GM21360 (cell line): ENCODE measurements at regions not wholly inside any gene's neighbourhood (a gene's known extent, or its start where the extent isn't known, plus 50 kb on each side); places are given as distances from the start of the nearest gene placed in this dataset.

ENCODE experiments used
- ATAC-seq: cut with Tn5 transposase; IDR thresholded peaks from one replicate; pipeline ENCODE4 v1.9.1; 2021; ENCODE audit warnings: mild to moderate bottlenecking, moderate library complexity; ENCODE audit not compliant: unreplicated experiment

DNA sequence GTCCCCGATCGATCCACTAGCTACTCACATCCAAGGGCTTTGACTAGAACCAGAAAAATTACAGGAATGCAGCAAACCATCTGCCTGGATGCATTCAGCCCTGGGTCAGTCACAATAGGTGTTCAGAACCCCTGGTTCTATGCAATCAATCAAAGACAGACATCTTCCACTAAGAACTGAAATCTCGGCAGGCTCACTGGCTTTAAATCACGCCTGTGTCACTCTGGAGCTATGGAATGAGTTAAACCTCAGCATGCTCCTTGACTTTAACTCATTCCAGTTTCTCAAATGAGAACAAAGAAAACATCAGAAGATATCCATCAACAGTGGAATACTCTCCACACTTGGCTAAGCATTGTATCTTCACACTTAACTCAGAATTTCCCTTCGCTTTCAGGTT is 68.1 kb upstream of the SPTBN1 start:
- no peak for ATAC-seq

GRCh38 chr2:54392555-54393324 is 63.4 kb upstream of the SPTBN1 start:
- no peak for ATAC-seq

DNA sequence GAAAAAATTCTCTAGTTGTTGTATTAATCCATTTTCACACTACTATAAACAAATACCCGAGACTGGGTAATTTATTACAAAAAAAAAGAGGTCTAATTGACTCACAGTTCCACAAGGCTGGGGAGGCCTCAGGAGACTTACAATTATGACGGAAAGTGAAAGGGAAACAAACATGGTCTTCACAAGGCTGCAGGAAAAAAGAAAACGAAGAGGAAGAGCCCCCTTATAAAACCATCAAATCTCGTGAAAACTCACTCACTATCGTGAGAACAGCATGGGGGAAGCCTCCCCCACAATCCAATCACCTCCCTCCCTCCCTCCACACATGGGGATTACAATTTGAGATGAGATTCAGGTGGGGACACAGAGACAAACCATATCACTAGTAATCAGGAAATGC is 61.7 kb upstream of the SPTBN1 start:
- peak; percentile 79 for ATAC-seq

DNA sequence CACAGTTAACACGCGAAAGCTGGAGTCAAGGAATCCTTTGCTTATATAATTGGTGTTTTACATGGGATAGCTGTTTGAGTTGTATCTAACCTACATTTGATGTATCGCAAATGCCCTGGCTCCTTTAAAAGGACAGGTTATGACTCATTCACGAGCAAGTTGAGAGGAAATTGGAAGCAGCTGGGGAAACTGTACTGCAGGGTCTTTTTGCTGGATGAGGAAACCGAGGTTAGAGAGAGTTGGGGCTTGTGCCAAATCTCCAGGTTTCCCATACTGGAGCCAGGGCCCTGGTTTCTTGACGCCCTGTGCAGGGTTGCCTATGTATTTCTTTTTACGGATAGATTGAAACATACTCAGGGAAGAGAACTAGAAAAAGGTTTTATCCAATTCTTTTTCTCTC is 60.0 kb upstream of the SPTBN1 start:
- no peak for ATAC-seq

DNA sequence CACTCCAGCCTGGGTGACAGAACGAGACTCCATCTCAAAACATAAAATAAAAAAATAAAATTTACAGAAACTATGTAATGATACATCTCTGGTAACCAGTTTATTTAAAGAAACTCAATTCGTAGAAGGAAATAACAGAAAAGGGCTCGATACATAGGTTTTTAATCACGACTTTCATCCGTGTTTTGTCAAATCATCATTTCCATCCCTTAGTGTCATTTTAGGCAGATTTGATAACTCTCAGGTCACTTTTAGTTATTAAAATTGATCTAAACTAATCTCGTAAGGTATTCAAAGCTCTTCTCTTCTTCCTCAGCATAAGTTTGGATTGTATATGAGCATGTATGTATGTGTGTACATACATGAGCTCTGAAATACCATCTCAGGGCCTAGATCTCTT is 59.3 kb upstream of the SPTBN1 start:
- ATAC-seq, result no peak

- ATAC-seq, result no peak
Measured at GRCh38 chr2:54397426-54397825, 58.7 kb upstream of the SPTBN1 start.

DNA sequence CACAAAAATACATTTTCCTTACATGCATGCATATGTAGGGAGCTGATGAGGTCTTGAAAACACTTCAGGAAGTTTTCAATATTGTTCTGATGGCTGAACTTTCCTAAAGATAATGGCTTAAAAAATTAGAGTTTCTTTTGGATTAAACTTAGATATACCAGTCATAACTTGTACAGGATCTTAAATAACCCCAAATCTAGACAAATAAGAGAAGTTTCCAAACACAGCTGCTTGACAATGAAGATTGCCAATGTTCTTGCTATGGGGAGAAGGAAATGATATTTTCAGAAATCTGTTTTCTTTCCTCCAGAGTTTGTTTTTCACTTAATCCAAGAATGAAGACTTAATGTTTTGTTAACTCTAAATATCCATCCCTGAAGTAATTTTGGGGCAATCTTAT is 54.6 kb upstream of the SPTBN1 start:
- no peak for ATAC-seq

GRCh38 chr2:54402350-54402749 is 53.8 kb upstream of the SPTBN1 start:
- no peak for ATAC-seq

DNA sequence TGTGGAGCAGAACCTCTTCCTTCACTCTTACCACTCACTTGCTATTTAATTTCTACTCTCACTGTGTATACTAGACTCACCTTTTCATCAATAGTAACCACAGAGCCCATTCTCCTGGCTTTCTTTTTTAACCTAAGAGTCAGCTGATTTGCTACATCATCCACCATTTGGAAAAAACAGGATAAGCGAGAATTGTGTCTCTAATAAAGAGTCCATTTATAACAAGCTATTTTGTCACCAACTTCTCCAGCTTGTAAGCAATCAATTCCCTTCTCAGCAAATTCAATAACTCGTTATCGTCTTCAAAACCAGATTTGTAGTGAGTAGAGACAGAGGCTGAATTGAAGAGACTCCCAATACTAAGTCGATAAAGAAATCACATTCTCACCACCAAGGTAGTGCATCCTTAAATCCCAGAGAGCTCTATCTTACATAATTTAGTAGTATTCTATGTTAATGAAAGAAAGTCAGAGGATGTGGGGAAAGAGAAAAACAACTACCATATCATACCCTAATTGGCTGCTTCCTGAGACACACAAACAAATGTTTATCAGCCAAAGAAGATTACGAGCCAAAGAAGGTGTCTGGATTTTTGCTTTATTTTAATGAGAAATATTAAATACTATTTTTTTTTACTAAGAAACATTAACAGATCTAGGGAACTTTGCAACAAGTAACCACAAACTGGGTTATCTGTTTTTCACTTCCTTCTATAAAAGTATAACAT is 52.5 kb upstream of the SPTBN1 start:
- ATAC-seq, result no peak

GRCh38 chr2:54404270-54404669 is 51.9 kb upstream of the SPTBN1 start:
- no peak for ATAC-seq

DNA sequence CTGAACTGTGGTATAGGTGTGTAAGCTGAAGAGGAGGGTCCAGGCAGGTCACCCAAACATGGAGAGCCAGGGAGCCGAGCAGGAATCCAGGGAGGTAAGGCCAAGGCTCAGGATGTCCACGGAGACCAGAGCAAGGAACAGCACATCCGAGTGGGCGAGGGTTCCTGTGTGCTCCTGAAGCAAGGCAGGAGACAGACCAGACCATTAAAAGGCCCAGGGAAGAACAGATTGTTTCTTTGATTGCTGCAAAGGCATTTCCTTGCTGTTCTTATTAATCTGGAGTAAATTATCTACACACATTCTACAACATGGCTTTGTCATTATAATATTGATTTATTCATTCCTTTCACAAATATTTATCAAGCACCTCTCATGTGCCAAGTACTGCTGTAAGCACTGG is 50.1 kb upstream of the SPTBN1 start:
- no peak for ATAC-seq
